ENCODE measurements at regions not wholly inside any gene's neighbourhood (a gene's known extent, or its start where the extent isn't known, plus 50 kb on each side); places are given as distances from the start of the nearest gene placed in this dataset.

GRCh38 chr16:65543781-65544740 lies 422.2 kb upstream of the CDH11 start:
- no peak for DNase-seq (ENCODE audit: low spot score)

DNA sequence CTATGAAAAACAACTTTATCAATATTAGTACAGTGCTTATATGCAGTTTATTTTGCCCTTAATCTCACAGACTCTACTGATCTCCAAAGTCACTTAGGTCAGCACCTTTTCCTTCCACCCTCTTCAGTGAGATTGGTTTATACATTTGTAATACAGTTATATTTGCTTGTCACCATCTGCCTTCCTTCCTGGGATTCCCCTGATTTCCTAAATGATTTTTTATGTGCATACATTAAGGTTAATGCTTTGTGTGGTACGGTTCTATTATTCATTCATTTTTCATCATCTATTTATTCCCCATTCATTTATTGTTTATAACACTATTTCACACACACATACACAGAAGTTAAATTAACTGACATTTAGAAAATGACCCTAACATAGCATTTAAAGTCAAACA lies 419.8 kb upstream of the CDH11 start:
- DNase-seq (ENCODE audit: low spot score): no peak

DNA sequence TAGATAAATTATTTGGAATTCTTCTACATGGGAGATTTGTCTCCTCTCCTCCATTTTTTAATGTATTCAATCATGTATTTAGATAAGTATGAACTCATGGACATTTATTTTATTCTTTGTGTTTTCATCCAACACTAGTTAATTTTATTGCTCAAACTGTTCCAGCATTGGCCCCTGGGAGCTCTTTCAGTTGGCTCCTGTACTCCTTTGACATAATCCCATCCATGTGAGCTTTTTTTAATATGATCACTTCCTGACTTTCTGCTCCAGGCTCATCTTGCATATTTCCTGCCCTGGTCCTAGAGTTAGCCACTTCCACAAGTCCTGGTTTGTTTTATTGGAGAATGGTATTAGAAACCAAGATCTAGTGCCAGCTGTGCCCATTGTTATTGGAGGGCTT lies 419.0 kb upstream of the CDH11 start:
- DNase-seq (ENCODE audit: low spot score): no peak

GRCh38 chr16:65538976-65539375 lies 417.1 kb upstream of the CDH11 start:
- no peak for DNase-seq (ENCODE audit: low spot score)

DNA sequence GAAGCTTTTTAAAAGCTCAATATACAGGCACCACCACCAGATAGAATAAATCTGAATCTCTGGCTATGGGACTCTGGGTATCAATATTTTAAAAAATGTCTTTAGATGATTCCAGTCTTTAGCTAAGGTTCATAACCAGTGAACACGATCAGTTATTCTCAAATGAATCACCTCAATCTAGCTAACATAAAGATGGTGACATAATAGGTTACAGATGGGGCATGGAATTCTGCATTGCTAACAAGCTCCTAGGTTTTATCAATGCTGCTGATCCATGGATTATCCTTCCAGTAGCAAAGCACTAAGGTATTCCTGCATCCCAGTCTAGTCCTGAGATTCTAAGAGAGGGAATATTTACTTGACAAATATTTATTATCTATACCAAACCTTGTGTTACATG lies 415.5 kb upstream of the CDH11 start:
- DNase-seq (ENCODE audit: low spot score): no peak

- DNase-seq (ENCODE audit: low spot score): no peak
Observed at GRCh38 chr16:65534121-65534528, 412.3 kb upstream of the CDH11 start.

DNA sequence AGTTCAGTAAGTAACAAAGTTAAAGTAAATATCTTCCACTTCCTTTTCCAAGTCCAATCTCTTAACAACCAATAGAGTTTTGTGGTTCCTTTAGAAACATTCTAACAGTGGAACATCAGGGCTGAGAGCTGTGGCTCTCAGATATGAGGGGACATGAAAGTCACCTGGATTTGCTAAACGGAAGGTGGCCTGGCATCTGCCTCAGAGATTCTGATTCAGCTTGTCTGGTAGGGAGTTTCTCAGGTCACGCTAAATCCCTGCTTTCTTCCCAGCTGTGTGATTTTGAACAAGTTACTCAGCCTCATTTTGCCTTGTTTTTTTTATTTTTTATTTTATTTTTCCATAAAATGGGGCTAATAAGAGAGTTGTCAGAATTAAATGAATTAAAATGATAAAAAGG lies 411.0 kb upstream of the CDH11 start:
- no peak for DNase-seq (ENCODE audit: low spot score)

DNA sequence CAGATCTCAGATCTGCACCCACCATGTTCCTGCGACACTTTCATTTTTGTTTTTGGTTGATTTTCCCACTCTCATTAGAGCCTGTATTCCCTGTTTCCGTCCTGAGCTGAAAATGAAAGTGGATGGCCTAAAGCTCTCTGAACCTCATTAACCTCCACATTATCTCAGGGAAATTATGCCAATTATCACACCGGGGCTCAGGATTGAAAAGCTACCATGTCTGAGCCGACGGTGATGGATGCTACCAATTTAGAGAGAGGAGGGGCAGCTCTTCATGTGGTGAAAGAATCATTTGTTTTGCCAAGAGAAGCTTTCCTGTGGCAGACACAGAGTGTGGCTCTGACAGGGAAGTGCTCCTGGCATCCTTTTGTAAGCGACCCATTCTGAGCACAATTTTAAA lies 410.4 kb upstream of the CDH11 start:
- DNase-seq (ENCODE audit: low spot score): no peak

DNA sequence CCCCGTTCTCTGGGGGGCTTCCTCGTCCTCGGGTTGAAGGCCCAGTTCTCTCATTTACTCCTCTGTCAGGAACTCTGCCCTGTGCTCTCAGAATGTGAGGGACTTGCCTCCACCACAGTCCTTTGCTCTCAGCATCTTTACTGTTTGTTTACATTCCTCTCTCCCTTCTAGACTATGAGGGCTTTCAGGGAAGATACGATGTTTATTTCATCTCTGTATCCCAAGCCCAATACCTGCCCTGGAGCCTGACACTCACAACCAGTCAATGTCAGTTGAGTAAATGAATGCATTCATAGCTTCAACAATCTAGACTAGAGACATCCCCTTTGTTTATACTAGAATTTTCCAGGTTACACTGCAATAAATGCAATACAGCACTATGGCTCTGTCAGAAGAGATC lies 409.6 kb upstream of the CDH11 start:
- DNase-seq (ENCODE audit: low spot score): no peak

GRCh38 chr16:65525707-65526106 lies 403.8 kb upstream of the CDH11 start:
- no peak for DNase-seq (ENCODE audit: low spot score)

DNA sequence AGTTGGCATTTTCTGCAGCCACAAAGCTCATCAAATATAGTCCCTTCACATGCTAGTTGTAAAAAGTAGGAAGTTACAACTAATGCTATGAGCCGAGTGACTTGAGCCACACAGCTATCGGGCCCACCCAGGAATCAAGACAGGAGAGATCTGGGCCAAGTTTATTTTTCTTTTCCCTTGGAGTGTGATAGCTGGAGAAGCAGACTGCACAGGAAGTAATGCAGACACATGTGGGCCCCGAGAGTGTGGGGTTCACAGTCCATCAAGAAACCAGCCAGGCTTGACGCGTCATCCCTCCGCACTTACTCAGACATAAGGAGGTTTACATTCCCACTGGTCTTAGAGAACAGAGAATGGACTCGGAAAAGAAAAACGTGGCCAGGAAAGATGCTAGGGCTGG lies 403.1 kb upstream of the CDH11 start:
- DNase-seq (ENCODE audit: low spot score): no peak

GRCh38 chr16:65524231-65524630 lies 402.4 kb upstream of the CDH11 start:
- DNase-seq (ENCODE audit: low spot score): no peak

DNA sequence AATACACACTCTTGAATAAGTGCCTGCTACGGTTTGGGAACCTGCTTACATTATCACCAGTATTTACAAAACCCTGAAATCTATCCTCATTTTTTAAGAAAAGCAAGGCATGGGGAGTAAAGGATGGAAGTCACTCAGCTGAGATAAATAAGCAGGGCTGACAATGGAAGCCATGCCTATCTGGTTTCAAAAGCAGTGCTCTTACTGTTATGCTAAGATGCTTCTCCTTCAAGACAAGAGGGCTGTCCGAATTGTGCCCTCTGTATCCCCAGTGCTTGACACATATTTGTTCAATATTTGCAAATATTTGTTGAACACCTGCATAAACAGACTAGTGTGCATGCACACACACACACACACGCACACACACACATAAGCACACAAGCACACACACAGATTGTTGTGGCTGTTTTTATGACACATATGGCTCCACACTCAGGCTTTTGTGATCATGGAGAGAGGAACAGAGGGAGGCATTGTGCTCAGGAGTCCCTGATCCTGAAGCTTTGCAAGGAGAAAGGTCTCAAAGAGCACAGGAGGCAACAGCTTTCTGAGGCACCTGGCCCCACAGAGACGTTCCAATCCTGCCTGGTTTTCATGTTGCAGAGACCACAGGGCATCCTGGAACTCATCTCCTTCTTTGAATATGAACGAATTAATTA lies 401.6 kb upstream of the CDH11 start:
- DNase-seq (ENCODE audit: low spot score): no peak

- DNase-seq (ENCODE audit: low spot score): no peak
Observed at GRCh38 chr16:65522412-65522811, 400.5 kb upstream of the CDH11 start.

DNA sequence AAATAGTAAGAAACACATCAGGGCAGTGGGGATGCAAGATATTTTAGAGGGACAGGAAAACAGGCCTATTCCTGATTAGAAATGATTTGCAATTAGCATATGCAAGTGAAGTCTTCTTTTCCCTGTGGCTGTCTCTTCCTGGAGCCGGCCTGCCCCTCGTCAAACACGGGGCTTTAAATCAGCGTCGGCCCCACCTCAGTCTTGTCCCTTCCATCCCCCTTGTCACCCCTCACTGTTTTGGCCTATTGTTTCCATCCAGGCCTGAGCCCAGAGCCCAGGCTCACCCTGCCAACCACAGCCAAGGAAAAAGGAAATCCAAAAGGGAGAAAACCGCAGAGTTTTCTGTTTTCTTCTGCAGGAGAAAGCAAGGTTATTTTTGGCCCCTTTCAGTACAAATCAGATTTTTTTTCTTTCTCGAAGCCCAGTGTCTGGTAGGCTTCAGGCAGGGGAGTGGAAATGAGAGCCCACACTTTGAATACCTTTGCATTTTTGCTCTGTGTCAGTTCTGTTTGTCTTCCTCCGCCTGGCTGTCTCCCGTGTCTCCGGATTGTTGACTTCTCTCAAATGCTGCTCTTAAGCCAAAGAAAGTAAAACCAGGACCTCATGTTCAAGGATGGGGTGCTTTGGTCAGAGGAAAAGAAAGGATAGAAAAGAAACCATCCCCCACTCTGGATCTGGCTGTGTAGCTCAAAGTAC lies 399.9 kb upstream of the CDH11 start:
- no peak for DNase-seq (ENCODE audit: low spot score)

GRCh38 chr16:65519402-65519801 lies 397.5 kb upstream of the CDH11 start:
- DNase-seq (ENCODE audit: low spot score): no peak

DNA sequence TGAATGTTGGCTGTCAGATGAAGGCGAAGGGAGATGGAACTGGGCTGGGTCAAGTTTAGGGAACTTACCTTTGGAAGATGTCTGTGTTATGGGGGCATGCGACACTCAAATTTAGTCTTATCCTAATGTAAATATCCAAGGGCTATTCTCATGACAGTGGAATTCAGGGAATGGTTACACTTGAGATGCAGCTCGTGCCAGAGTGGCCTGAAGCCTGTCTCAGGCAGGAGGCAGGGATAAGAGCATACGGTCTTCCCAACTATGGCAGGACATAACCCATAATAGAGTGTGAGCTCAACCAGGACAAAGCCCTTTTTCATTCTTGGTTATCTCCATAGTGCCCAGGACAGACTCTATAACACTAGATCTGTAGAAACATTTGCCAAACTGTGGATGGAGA lies 393.3 kb upstream of the CDH11 start:
- no peak for DNase-seq (ENCODE audit: low spot score)

- no peak for DNase-seq (ENCODE audit: low spot score)
Observed at GRCh38 chr16:65510850-65511249, 389.0 kb upstream of the CDH11 start.

DNA sequence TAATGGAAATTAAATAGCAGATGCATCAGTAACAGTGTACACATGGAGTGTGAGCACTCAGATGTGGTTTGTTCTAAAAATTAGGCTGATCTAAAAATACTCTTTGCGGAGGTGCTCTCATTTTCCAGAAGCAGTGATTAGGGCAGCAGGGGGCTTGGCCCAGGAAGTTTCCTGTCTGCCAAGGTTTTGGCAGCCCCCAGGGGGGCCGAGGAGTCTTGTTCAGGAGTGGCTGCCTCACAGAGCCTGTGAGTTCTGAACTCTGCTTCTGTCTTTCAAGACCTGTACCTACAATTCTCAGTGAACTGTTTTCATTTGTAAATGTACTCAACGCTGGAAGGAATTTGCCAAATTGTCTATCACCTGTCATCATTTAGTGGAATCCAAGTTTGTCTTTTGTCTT lies 388.4 kb upstream of the CDH11 start:
- DNase-seq (ENCODE audit: low spot score): no peak

- DNase-seq (ENCODE audit: low spot score): no peak
Observed at GRCh38 chr16:65509172-65509571, 387.3 kb upstream of the CDH11 start.

DNA sequence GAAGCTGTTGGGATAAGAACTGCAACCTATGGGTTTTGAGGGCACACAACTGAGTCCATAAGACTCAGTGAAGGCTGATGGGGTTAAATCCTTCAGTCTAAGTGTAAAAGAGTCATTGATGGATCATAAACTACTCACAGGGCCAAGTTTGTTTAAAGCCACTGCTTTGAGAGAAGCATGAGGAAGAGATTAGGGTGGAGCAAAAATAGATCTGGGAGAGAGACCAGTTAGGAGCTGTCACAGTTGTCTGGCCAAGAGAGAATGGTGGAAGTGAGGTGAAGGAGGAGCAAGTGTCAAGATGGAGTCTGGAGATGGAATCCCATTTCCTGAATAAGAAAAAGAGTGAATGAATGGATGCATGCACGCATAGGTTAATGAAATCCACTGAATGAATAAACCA lies 379.1 kb upstream of the CDH11 start:
- no peak for DNase-seq (ENCODE audit: low spot score)

DNA sequence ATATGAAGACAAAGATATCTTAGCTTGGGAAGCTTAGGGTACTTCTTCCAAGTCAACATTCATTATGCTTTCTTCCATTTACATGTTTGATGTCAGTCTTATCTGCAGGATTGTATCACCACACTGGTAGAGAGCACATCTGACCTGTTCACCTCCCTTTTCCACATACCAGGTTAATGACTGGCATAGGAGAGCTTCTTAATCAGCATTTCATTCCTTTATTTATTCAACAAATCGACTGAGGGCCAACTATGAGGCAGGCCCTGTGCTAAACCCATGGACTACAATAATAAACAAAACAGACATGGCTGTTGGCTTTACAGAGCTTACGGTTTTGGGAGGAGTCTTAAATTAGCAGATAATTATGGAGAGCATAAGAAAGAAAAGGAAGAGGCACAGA lies 378.1 kb upstream of the CDH11 start:
- DNase-seq (ENCODE audit: low spot score): no peak

GRCh38 chr16:65499566-65499965 lies 377.7 kb upstream of the CDH11 start:
- DNase-seq (ENCODE audit: low spot score): no peak
